GM20000 (cell line): ENCODE measurements at regions not wholly inside any gene's neighbourhood (a gene's known extent, or its start where the extent isn't known, plus 50 kb on each side); places are given as distances from the start of the nearest gene placed in this dataset.

Experiments
- DNase-seq: peaks from one replicate; pipeline ENCODE4 v3.0.0; 2012; ENCODE audit warnings: low spot score
- TF ChIP-seq, protein P1 (sequence below): IDR thresholded peaks from 2 replicates; pipeline ENCODE4 v1.5.1; 2012; ENCODE audit warnings: mild to moderate bottlenecking, control low read depth; ENCODE audit errors: extremely low read depth, missing control alignments

DNA sequence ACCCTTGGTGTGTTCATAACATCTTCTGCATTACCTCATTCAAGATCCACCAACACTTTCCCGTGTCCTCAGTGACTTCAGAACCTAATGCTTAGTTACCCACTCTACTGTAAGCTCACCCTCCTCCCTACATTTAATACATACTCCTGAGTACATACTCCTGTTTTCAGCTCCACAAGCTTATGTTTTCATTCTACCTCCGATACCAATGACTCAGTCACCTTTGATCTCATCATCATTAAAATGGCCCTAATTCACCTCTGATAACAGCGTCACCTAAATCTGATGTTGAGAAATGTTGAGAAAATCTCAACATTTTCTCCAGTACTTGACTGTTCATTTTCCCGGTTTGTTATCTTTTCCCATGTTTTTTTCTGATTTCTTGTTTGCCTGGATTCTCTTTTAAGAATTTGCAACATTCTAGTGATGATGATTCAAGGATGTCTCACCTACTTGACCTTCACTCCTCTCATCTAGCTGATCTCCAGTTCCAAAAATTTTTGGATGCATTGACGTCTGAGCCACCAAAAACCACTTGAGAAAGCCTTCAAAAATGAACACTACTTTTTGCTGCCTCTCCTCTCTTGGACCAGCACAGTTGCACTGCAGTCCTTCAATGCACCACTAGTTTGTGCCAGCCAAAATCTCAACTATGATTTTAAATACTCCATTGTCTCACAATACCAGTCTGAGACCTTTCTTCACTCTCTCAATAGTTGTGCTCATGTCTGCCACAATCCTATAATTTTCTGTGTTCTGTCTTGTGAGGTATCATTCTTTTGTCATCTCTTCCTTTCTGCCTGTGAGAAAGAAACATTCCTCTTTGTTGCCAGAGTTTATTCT lies 220.7 kb upstream of the SEMA6D start:
- TF ChIP-seq, protein P1, sequence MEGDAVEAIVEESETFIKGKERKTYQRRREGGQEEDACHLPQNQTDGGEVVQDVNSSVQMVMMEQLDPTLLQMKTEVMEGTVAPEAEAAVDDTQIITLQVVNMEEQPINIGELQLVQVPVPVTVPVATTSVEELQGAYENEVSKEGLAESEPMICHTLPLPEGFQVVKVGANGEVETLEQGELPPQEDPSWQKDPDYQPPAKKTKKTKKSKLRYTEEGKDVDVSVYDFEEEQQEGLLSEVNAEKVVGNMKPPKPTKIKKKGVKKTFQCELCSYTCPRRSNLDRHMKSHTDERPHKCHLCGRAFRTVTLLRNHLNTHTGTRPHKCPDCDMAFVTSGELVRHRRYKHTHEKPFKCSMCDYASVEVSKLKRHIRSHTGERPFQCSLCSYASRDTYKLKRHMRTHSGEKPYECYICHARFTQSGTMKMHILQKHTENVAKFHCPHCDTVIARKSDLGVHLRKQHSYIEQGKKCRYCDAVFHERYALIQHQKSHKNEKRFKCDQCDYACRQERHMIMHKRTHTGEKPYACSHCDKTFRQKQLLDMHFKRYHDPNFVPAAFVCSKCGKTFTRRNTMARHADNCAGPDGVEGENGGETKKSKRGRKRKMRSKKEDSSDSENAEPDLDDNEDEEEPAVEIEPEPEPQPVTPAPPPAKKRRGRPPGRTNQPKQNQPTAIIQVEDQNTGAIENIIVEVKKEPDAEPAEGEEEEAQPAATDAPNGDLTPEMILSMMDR = no peak
- DNase-seq = no peak

DNA sequence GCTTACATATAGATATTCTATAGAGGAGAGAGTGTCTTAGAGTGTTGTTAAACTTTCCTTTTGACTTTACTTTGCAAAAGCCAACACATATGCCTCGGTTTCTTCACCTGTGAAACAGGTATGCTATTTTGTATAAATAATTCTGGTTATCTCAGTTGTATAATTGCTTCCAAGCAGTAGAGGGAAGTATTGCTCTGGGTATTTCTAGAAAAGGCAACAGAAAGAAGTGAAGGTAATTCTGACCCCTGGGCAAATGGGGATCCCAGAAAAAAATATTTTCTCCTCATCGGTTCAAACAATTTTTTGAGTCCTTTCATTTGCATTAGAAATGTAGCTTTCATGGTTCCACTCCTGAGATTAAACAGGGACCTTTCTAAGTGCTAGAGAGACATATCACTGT lies 216.5 kb upstream of the SEMA6D start:
- DNase-seq = no peak
- TF ChIP-seq, protein P1 = no peak

DNA sequence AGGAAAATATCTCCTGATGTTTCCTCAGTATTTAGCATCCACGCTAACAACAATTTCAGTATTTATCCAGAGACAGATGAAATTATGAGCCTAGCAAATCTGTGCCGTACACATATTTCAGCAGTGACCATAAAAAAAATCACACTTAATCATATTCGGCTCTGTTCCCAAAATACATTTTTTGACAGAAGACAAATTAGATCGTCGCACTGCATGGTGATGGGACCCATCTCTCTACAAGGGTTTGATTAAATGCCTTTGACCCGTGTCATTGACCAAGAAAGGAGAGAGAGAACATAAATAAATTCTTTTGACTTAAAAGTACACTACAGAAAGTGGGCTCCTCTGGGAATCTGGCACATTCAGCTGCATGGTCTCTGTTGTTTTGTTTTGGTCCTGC lies 215.3 kb upstream of the SEMA6D start:
- TF ChIP-seq, protein P1 = no peak
- no peak for DNase-seq

DNA sequence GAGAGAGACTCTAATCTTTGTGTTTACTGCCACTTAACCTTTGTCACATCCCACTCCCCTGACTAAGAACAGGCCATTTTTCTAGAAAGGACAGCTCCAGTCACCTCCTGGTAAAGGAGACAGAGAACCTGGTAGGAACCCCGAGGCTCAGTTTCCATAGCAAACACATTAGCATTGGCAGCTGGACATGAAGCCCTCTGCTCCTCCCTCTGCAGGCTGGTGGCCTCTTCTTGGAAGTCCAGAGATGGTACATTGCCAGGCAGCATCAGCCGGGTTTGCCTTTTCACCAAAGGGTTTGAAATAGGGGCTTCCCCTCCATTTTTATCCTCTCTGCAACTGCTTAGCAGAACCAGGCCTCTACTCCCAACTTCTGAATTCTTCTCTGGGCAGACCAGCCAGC lies 213.4 kb upstream of the SEMA6D start:
- TF ChIP-seq, protein P1 = no peak
- DNase-seq = no peak

DNA sequence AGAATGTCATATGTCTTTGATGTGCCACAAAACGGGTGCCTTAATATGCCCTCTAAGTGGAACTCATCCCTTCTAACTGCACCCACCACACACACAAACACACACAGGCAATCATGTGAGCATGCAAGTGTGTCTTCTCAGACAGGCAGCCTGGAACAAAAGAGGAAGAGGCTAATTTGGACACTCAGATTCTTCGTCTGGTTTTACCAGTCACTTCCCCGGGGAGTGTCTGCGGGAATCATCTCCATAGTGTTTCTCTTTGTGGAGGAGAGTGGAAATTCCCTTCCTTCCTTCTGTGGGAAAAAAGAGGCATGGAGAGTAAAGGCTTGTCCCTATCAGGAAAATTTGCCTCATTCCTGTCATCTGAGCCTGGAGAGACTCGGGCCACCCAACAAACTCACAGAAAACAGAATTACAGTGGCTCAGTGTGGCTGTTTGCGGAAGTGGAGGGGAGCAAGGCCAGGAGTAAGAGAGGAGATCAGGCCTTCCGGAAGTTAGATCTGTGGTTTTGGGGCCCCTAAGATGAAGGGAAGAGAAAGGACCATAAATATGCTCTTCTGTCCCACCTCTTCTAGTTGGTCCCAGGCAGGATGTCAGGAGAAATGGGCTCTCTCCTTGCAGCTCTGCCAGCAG lies 212.6 kb upstream of the SEMA6D start:
- no peak for DNase-seq
- TF ChIP-seq, protein P1 = no peak

DNA sequence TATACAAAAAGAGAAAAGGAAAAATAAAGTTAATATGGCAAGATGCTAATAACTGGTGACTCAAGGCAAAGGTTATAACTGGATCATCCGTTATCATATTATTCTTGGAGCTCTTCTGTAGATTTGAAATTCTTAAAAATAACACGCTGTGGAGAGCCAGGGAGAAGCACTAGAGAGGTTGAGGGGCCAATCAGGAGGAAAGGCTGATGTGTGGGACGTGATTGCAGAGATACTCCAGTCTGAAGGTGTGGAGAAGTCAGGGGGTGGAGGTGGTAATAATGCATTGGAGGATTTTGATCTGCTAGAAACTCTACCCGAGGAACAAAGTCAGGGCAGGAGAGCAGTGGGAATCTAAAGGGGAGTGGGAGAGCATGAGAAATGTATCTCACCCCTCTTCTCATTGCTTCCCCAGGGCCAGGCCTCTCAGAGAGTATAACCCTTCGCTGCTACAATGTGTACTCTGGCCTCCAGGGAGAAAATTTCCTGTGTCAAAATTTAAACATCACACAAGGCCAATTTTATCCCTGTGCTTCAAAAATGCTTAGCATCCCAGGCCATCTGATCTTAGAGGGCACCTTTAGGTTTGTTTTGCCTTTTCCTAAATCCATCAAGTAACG lies 211.5 kb upstream of the SEMA6D start:
- TF ChIP-seq, protein P1 = no peak
- DNase-seq = no peak
